HTR-8/SVneo (cell line): ENCODE measurements at regions not wholly inside any gene's neighbourhood (a gene's known extent, or its start where the extent isn't known, plus 50 kb on each side); places are given as distances from the start of the nearest gene placed in this dataset.

Experiments
- DNase-seq: peaks from one replicate; pipeline ENCODE4 v3.0.0; 2011; ENCODE audit warnings: low spot score, mixed read lengths; ENCODE audit not compliant: insufficient read length
- FAIRE-seq: peaks from 2 replicates; lab custom pipeline; 2011; peaks lifted over from hg19 to GRCh38; lab: Jason Lieb, UNC

- no peak for DNase-seq
- no peak for FAIRE-seq
These were observed 380.5 kb downstream of the C6orf118 start for GRCh38 chr6:164928728-164929407.

GRCh38 chr6:164928057-164928727 is 381.2 kb downstream of the C6orf118 start:
- DNase-seq: no peak
- no peak for FAIRE-seq

DNA sequence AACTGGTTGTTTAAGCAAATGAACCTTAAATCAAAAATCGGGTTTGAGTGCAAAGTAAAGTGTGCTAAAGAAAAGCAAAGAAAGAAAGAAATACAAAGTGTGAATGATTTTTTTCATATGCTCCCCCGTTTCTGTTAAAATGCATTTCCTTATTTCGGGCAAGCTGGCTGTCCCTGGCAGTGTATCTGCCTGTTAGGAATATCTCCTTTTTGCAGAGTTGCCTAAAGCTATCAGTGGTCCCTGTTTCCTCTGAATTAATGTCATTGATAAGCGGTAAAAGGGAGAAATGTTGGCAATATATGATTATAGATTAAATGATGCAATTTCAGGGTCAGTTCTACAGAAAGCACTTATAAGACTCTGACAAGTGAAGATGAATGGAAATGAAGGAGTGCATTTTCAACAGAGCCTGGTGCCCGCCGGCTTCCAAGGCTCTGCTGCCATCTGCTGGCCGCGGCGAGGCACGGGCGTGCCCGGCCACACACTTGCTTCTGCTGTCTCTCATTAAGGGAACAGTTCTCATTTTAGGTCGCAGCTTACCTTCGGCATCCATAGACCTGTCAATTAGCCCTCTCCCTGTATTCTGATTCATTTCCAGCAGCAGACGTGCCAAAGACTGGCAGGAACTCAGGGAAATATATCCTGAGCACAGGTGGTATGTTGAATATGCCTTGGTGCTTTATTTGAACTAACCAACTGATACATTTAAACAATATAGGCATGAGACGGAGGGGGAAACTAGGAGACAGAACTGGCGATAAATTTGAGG is 381.9 kb downstream of the C6orf118 start:
- FAIRE-seq: no peak
- DNase-seq: peak; percentile 27

GRCh38 chr6:164926686-164927085 is 382.7 kb downstream of the C6orf118 start:
- FAIRE-seq: no peak
- no peak for DNase-seq

DNA sequence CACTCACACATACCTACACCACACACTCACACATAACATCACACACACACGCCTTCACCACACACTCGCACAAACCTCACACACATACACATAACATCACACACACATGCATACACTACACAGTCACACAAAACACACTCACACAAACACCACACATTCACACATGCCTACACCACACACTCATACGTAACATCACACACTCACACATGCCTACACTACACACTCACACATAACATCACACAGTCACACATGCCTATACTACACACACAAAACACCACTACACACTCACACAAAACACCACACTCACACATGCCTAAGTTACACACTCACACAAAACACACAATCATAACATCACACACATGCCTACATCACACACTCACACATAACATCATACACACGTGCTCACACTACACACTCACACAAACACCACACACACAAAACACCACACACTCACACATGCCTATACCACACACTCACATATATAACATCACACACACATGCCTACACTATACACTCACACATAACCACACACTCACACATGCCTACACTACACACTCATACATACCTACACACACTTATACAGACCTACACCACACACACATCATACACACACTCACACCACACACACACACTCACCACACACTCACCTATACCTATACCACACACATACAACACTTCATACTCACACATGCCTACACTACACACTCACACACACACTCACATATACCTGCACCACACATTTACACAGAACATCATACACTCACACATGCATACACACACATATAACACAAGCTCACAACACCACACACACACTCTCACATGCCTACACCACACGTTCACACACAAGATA is 383.5 kb downstream of the C6orf118 start:
- FAIRE-seq (peak; percentile 97), DNase-seq (no peak)

DNA sequence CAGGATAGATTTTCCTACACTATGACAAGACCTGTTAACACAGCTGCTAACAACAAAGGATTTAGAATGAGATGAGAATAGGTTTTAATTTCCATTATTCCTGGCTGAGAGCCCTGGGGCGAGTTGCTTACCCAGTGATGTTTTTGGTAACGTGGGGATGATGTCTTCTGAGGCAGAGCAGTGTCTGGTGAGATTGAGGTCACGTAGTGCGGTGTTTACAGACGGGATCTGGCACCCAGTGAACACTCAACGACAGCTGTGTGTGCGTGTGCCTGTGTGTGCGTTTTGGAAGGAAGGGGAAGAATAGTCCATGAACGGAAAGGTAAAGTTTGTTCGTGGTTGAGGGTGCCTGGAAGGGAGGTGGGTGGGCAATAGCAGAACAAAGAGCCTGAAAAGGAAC is 384.7 kb downstream of the C6orf118 start:
- no peak for FAIRE-seq
- DNase-seq: no peak

- DNase-seq (no peak), FAIRE-seq (no peak)
These were observed 392.2 kb downstream of the C6orf118 start for GRCh38 chr6:164917211-164917610.

DNA sequence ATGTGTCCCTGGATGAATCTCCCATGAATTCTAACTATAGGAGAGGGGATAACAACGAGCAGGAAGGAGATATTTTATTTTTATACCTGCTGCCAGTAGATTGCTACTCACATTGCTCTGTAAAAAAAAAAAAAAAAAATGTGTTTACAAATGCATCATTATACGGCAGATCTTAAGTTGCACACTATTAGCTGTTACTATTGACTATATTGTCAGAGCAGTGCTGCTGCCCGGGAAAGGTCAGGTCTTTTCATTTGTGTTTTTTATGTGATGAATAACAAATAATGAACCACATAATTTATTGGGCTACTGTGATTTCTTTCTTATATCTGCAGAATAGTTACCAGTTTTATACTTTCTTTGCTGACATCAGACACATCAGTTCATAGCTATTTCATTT is 393.3 kb downstream of the C6orf118 start:
- no peak for DNase-seq

GRCh38 chr6:164911873-164912580 is 397.4 kb downstream of the C6orf118 start:
- FAIRE-seq (no peak), DNase-seq (no peak)

More for the DNA sequence above, 393.3 kb downstream of the C6orf118 start:
- no peak for FAIRE-seq

DNA sequence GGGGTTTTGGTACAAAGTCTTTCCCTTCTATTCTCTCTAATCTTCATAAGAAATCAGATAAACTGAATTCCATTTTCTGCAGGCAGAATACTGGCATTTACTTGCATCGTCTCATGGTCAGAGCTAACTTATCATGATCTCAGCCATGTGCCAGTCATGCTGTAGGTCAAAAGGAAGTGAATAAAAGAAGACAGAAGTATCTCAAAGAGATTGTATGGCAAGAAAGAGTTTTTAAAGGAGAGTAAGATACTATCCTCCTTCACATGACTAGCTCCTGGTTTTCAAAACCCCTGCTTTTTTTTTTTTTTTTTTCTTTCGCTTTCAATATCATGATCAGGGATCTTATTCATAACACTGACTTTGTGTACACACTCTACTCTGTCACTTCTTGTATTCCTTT is 398.3 kb downstream of the C6orf118 start:
- FAIRE-seq (no peak), DNase-seq (no peak)

DNA sequence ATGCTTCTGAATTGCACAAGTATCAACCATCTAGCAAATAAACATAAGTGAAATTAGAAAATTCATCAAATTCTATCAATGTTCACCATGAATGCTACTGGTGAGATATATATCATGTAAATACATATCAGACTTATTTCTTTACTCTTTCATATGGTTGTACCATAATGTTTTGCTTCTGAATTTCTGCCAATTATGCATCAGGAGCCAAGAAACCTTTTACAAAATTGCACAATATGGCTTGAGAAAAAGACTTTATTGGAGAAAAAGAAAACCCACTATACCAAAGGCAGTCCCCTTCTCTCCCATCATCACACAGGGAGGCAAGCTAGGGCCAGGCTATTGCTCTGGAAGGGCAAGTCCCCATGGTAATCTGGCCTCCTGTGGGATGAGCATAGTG is 402.6 kb downstream of the C6orf118 start:
- no peak for DNase-seq
- no peak for FAIRE-seq

DNA sequence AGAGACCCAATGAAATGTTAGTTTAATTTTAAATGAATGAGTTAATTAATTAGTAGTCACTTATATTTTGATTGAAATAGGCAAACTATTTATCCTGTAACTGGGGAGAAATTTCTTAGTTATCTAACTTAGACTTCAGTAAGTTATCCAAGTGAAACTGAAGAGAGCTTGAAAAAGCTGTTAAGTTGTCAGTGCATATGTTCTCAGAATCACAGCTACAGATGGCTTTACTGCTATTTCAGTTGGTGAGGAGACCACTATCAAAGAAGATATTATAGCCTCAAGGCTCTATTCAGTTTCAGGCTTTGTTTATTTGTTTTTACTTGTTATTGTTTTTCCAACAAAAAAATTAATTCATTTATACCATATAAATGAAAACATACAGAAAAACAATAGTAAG is 404.1 kb downstream of the C6orf118 start:
- no peak for DNase-seq

DNA sequence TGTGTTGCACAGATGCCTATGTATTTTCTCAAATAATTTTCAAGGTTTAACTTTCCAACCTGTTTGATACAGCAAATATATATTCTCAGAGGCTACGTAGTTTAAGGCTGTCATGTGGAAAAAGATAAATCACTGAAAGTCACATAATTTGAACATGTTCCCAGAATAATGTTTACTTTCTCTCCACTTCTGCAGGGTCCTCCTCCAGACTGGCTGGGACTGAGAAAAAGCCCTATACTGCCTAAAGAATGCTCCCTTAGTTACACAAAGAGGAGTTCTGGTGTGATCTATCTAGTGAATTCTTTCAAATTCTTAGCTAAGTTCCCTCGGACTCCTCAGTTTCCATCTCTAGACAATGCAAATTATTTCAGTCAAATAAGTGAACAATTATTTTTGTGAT is 411.0 kb downstream of the C6orf118 start:
- DNase-seq (no peak), FAIRE-seq (no peak)

More for the DNA sequence above, 404.1 kb downstream of the C6orf118 start:
- FAIRE-seq: no peak

- DNase-seq: no peak
- no peak for FAIRE-seq
These were observed 411.7 kb downstream of the C6orf118 start for GRCh38 chr6:164897523-164898235.

GRCh38 chr6:164889980-164890379 is 419.4 kb downstream of the C6orf118 start:
- FAIRE-seq (no peak), DNase-seq (no peak)

GRCh38 chr6:164887660-164888059 is 421.7 kb downstream of the C6orf118 start:
- DNase-seq (no peak), FAIRE-seq (no peak)

GRCh38 chr6:164882236-164882635 is 427.2 kb downstream of the C6orf118 start:
- FAIRE-seq (no peak), DNase-seq (no peak)

- FAIRE-seq (no peak), DNase-seq (no peak)
These were observed 437.6 kb downstream of the C6orf118 start for GRCh38 chr6:164871783-164872182.

DNA sequence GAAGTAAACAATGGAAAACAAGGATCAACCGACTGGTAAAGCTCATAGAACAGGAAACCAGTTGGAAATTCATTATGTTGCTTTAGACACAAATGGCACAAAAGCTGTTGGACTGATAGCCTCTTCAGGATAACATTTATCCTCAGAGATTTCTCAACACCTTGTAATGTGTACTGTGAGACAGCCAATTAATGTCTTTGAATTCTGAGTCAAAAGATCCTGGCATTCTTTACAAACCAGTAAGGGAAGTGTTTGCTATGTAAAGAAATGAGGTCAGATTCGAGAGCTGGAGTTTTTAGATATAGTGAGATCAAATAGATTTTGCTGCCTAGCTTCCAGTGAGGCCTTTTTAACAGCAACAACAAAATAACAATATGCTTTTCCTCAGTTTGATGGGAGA is 439.2 kb downstream of the C6orf118 start:
- DNase-seq: no peak
- no peak for FAIRE-seq
